MM.1S (cell line): ENCODE measurements at regions not wholly inside any gene's neighbourhood (a gene's known extent, or its start where the extent isn't known, plus 50 kb on each side); places are given as distances from the start of the nearest gene placed in this dataset.

Experiments
- DNase-seq: peaks from one replicate; pipeline ENCODE4 v3.0.0-alpha.2; 2015
- H2AFZ ChIP-seq: fragments of 300-600 bp; sonication (generic); 2 replicates; pipeline ENCODE4 v1.6.0; 2016; ENCODE audit warnings: antibody characterized with exemption, low read length
- H3F3A ChIP-seq: fragments of 300-600 bp; sonication (generic); 2 replicates; pipeline ENCODE4 v1.6.1; 2016; ENCODE audit warnings: mild to moderate bottlenecking, antibody characterized with exemption, low read length, moderate library complexity, mixed read lengths; ENCODE audit not compliant: insufficient read depth
- H3K27ac ChIP-seq: fragments of 300-600 bp; sonication (generic); 2 replicates; pipeline ENCODE4 v1.5.1; 2016; ENCODE audit warnings: mild to moderate bottlenecking, low read length
- H3K27me3 ChIP-seq: fragments of 300-600 bp; sonication (generic); replicated peaks from 2 replicates; pipeline ENCODE4 v1.6.0; 2016; ENCODE audit warnings: low read length; ENCODE audit not compliant: insufficient read depth
- H3K36me3 ChIP-seq: fragments of 300-600 bp; sonication (generic); replicated peaks from 2 replicates; pipeline ENCODE4 v1.6.1; 2016; ENCODE audit warnings: mild to moderate bottlenecking, low read length, mixed read lengths; ENCODE audit not compliant: insufficient read depth
- H3K4me1 ChIP-seq: fragments of 300-600 bp; sonication (generic); 2 replicates; pipeline ENCODE4 v1.6.1; 2016; ENCODE audit warnings: low read length, mixed read lengths
- H3K4me2 ChIP-seq: fragments of 300-600 bp; sonication (generic); 2 replicates; pipeline ENCODE4 v1.6.0; 2016; ENCODE audit warnings: low read depth, low read length
- H3K4me3 ChIP-seq: fragments of 300-600 bp; sonication (generic); 2 replicates; pipeline ENCODE4 v1.5.1; 2016; ENCODE audit warnings: low read length, mixed read lengths
- H3K79me2 ChIP-seq: fragments of 300-600 bp; sonication (generic); 2 replicates; pipeline ENCODE4 v1.6.1; 2016; ENCODE audit warnings: mixed run types, low read length, mixed read lengths
- H3K9ac ChIP-seq: fragments of 300-600 bp; sonication (generic); 2 replicates; pipeline ENCODE4 v1.6.1; 2016; ENCODE audit warnings: low read length, mixed read lengths
- H3K9me2 ChIP-seq: fragments of 300-600 bp; sonication (generic); replicated peaks from 2 replicates; pipeline ENCODE4 v1.6.1; 2016; ENCODE audit warnings: mild to moderate bottlenecking, low read length, mixed read lengths; ENCODE audit not compliant: insufficient read depth
- H3K9me3 ChIP-seq: fragments of 300-600 bp; sonication (generic); replicated peaks from 2 replicates; pipeline ENCODE4 v1.6.1; 2016; ENCODE audit warnings: mild to moderate bottlenecking, low read length, mixed read lengths; ENCODE audit not compliant: insufficient read depth
- H4K20me1 ChIP-seq: fragments of 300-600 bp; sonication (generic); 2 replicates; pipeline ENCODE4 v1.6.1; 2016; ENCODE audit warnings: mild to moderate bottlenecking, low read length, moderate library complexity, mixed read lengths; ENCODE audit not compliant: insufficient read depth
- EZH2 ChIP-seq: fragments of 300-600 bp; sonication (generic); optimal IDR thresholded peaks from 2 replicates; pipeline ENCODE3; 2017; ENCODE audit warnings: low read depth, mild to moderate bottlenecking, antibody characterized with exemption, low read length, mixed read lengths
- EZH2phosphoT487 ChIP-seq: fragments of 300-600 bp; sonication (generic); IDR thresholded peaks from 2 replicates; pipeline ENCODE4 v1.6.1; 2018; ENCODE audit warnings: antibody characterized with exemption, low read length
- TF ChIP-seq, protein P1 (sequence below): fragments of 300-600 bp; sonication (generic); IDR thresholded peaks from 2 replicates; pipeline ENCODE4 v1.5.1; 2016; ENCODE audit warnings: antibody characterized with exemption, low read length, mixed read lengths

DNA sequence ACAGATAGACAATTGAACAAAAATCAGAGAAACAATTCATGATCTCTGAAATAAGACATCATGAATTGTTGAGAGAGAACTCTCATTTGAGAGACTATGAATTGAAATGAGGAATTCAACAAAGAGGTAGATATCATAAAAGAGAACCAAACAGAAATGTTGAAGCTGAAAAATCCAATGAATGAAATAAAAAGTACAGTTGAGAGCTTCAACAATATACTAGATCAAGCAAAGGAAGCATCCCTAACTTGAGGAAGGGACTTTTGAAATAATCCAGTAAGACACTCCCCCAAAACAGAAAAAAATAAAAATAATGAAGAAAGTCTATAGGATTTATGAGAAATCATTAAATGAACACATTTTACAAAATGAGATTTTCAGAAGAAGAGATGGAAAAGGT is 310.0 kb upstream of the PCDH10 start:
- no peaks in the 10 kb centered on the region for H3K79me2 ChIP-seq
- no peak for TF ChIP-seq EZH2
- TF ChIP-seq EZH2phosphoT487: no peak
- TF ChIP-seq, protein P1, sequence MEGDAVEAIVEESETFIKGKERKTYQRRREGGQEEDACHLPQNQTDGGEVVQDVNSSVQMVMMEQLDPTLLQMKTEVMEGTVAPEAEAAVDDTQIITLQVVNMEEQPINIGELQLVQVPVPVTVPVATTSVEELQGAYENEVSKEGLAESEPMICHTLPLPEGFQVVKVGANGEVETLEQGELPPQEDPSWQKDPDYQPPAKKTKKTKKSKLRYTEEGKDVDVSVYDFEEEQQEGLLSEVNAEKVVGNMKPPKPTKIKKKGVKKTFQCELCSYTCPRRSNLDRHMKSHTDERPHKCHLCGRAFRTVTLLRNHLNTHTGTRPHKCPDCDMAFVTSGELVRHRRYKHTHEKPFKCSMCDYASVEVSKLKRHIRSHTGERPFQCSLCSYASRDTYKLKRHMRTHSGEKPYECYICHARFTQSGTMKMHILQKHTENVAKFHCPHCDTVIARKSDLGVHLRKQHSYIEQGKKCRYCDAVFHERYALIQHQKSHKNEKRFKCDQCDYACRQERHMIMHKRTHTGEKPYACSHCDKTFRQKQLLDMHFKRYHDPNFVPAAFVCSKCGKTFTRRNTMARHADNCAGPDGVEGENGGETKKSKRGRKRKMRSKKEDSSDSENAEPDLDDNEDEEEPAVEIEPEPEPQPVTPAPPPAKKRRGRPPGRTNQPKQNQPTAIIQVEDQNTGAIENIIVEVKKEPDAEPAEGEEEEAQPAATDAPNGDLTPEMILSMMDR: no peak
- H3K9me3 ChIP-seq: no peaks in the 10 kb centered on the region
- no peaks in the 10 kb centered on the region for H4K20me1 ChIP-seq
- H3F3A ChIP-seq: no peaks in the 10 kb centered on the region
- H3K9ac ChIP-seq: no peak overlapping the region
- H3K27me3 ChIP-seq: no peaks in the 10 kb centered on the region
- no peak overlapping the region for H2AFZ ChIP-seq
- DNase-seq: no peak
- no peaks in the 10 kb centered on the region for H3K4me1 ChIP-seq
- H3K36me3 ChIP-seq: no peaks in the 10 kb centered on the region
- H3K4me2 ChIP-seq: no peak overlapping the region
- H3K9me2 ChIP-seq: no peaks in the 10 kb centered on the region
- no peak overlapping the region for H3K4me3 ChIP-seq
- H3K27ac ChIP-seq: no peak overlapping the region

GRCh38 chr4:132859929-132860328 is 289.2 kb upstream of the PCDH10 start:
- TF ChIP-seq, protein P1: no peak
- TF ChIP-seq EZH2 (no peak), EZH2phosphoT487 (no peak)
- no peak overlapping the region for H2AFZ ChIP-seq
- H3K4me2 ChIP-seq: no peak overlapping the region
- no peaks in the 10 kb centered on the region for H3K9me3 ChIP-seq
- H4K20me1 ChIP-seq: no peaks in the 10 kb centered on the region
- H3K27ac ChIP-seq: no peak overlapping the region
- no peaks in the 10 kb centered on the region for H3K9me2 ChIP-seq
- H3K79me2 ChIP-seq: no peaks in the 10 kb centered on the region
- H3F3A ChIP-seq: no peaks in the 10 kb centered on the region
- H3K36me3 ChIP-seq: no peaks in the 10 kb centered on the region
- no peak overlapping the region for H3K4me3 ChIP-seq
- no peaks in the 10 kb centered on the region for H3K4me1 ChIP-seq
- no peak overlapping the region for H3K9ac ChIP-seq
- DNase-seq: no peak
- H3K27me3 ChIP-seq: no peaks in the 10 kb centered on the region

- TF ChIP-seq, protein P1: no peak
- TF ChIP-seq EZH2 (no peak), EZH2phosphoT487 (no peak)
- H3K9me2 ChIP-seq: no peaks in the 10 kb centered on the region
- H3K9ac ChIP-seq: no peak overlapping the region
- H3K4me2 ChIP-seq: no peak overlapping the region
- H3F3A ChIP-seq: no peaks in the 10 kb centered on the region
- no peaks in the 10 kb centered on the region for H3K4me1 ChIP-seq
- H3K9me3 ChIP-seq: no peaks in the 10 kb centered on the region
- no peaks in the 10 kb centered on the region for H3K27me3 ChIP-seq
- no peaks in the 10 kb centered on the region for H3K79me2 ChIP-seq
- no peaks in the 10 kb centered on the region for H3K36me3 ChIP-seq
- H4K20me1 ChIP-seq: no peaks in the 10 kb centered on the region
- no peak overlapping the region for H3K27ac ChIP-seq
- no peak overlapping the region for H3K4me3 ChIP-seq
- DNase-seq: no peak
- H2AFZ ChIP-seq: no peak overlapping the region
These were observed 288.1 kb upstream of the PCDH10 start for GRCh38 chr4:132860976-132861375.
